IMR-90 (cell line): ENCODE measurements at regions not wholly inside any gene's neighbourhood (a gene's known extent, or its start where the extent isn't known, plus 50 kb on each side); places are given as distances from the start of the nearest gene placed in this dataset.

Source experiments
- CEBPB ChIP-seq: IDR thresholded peaks from 2 replicates; pipeline ENCODE4 v1.6.1; 2012; ENCODE audit warnings: low read depth, low read length, improper control_type of control experiment
- CHD1 ChIP-seq: IDR thresholded peaks from 2 replicates; pipeline ENCODE4 v1.6.1; 2012; ENCODE audit warnings: low read depth, low read length, improper control_type of control experiment
- MXI1 ChIP-seq: IDR thresholded peaks from 2 replicates; pipeline ENCODE4 v1.6.1; 2012; ENCODE audit warnings: low read depth, mild to moderate bottlenecking, low read length, moderate library complexity, borderline replicate concordance
- POLR2A ChIP-seq: IDR thresholded peaks from 2 replicates; pipeline ENCODE4 v1.6.1; 2012; ENCODE audit warnings: mild to moderate bottlenecking, low read depth, low read length
- RCOR1 ChIP-seq: IDR thresholded peaks from 2 replicates; pipeline ENCODE4 v1.6.1; 2012; ENCODE audit warnings: mild to moderate bottlenecking, low read length, improper control_type of control experiment; ENCODE audit not compliant: insufficient replicate concordance
- RFX5 ChIP-seq: IDR thresholded peaks from 2 replicates; pipeline ENCODE4 v1.8.0; 2012; ENCODE audit warnings: low read depth, mild to moderate bottlenecking, low read length, moderate library complexity
- TF ChIP-seq, protein P1 (sequence below): conservative IDR thresholded peaks from 2 replicates; pipeline ENCODE4 v1.5.1; 2012; ENCODE audit warnings: mild to moderate bottlenecking, low read depth, low read length, improper control_type of control experiment
- TF ChIP-seq, protein P2 (sequence below): fragments of 150-350 bp; IDR thresholded peaks from 2 replicates; pipeline ENCODE4 v1.6.1; 2016; ENCODE audit warnings: low read depth, mild to moderate bottlenecking, low read length, moderate library complexity, borderline replicate concordance

DNA sequence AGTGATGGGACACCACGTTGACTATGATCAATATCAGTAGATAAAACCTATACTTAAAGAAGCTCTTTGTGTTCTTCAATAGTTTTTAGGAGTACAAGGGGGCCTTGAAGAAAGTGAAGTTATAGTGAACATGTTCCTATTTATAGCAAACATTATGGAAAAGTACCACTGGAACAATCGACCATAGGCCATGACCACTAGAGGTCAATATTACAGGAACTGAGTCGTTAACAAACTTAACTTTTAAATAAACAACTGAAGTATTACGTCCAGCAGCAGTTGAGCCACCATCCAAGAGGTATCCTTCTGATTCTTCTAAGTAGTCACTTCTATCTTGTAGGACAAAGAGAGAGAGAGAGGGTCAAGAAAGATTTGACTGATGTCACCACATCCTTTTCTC lies 391.0 kb upstream of the SLITRK5 start:
- TF ChIP-seq CHD1 (no peak), RFX5 (no peak), CEBPB (no peak), POLR2A (no peak), RCOR1 (no peak), MXI1 (no peak)
- TF ChIP-seq, protein P1, sequence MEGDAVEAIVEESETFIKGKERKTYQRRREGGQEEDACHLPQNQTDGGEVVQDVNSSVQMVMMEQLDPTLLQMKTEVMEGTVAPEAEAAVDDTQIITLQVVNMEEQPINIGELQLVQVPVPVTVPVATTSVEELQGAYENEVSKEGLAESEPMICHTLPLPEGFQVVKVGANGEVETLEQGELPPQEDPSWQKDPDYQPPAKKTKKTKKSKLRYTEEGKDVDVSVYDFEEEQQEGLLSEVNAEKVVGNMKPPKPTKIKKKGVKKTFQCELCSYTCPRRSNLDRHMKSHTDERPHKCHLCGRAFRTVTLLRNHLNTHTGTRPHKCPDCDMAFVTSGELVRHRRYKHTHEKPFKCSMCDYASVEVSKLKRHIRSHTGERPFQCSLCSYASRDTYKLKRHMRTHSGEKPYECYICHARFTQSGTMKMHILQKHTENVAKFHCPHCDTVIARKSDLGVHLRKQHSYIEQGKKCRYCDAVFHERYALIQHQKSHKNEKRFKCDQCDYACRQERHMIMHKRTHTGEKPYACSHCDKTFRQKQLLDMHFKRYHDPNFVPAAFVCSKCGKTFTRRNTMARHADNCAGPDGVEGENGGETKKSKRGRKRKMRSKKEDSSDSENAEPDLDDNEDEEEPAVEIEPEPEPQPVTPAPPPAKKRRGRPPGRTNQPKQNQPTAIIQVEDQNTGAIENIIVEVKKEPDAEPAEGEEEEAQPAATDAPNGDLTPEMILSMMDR: no peak
- TF ChIP-seq, protein P2, sequence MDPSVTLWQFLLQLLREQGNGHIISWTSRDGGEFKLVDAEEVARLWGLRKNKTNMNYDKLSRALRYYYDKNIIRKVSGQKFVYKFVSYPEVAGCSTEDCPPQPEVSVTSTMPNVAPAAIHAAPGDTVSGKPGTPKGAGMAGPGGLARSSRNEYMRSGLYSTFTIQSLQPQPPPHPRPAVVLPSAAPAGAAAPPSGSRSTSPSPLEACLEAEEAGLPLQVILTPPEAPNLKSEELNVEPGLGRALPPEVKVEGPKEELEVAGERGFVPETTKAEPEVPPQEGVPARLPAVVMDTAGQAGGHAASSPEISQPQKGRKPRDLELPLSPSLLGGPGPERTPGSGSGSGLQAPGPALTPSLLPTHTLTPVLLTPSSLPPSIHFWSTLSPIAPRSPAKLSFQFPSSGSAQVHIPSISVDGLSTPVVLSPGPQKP: no peak
